Common myeloid progenitor, CD34-positive (primary cell): ENCODE measurements at regions not wholly inside any gene's neighbourhood (a gene's known extent, or its start where the extent isn't known, plus 50 kb on each side); places are given as distances from the start of the nearest gene placed in this dataset.

ENCODE experiments used
- CTCF ChIA-PET: fragments of 350-600 bp; sonication (Branson Sonifier 250); formaldehyde crosslinking; loops from one replicate; lab custom pipeline; 2021; ENCODE audit warnings: antibody characterized with exemption; lab: Charles Lee
- POLR2A ChIA-PET: fragments of 350-600 bp; sonication (Branson Sonifier 250); formaldehyde crosslinking; loops from one replicate; lab custom pipeline; 2021; ENCODE audit warnings: antibody characterized with exemption; lab: Charles Lee
- DNase-seq, 3 donors: peaks; one replicate each; pipeline versions ENCODE4 v3.0.0 to v3.0.0-alpha.2; 2013
- H3K27ac ChIP-seq, 2 experiments: 1 replicate in 1 of 2; 2 replicates in 1 of 2; pipeline ENCODE4 v1.7.0; 2013; ENCODE audit warnings: inconsistent platforms in 2 of 2, low read length in 2 of 2, mild to moderate bottlenecking in 2 of 2, low read depth in 1 of 2, moderate library complexity in 1 of 2; ENCODE audit not compliant: severe bottlenecking in 2 of 2, insufficient read depth in 1 of 2, poor library complexity in 1 of 2
- H3K27me3 ChIP-seq, 5 experiments: replicated peaks in 2 of 5; 1 replicate in 3 of 5; 2 replicates in 2 of 5; pipeline versions ENCODE4 v1.6.1 to v1.7.0; 2013; ENCODE audit warnings: low read length in 4 of 5, mild to moderate bottlenecking in 2 of 5, moderate library complexity in 2 of 5, inconsistent platforms in 1 of 5; ENCODE audit not compliant: insufficient read depth in 5 of 5, control insufficient read depth in 4 of 5
- H3K36me3 ChIP-seq, 4 experiments: 1 replicate in 2 of 4; 2 replicates in 2 of 4; pipeline versions ENCODE4 v1.6.1 to v1.7.0; 2013; ENCODE audit warnings: low read length in 3 of 4, control low read depth in 1 of 4, mild to moderate bottlenecking in 1 of 4; ENCODE audit not compliant: control insufficient read depth in 4 of 4, insufficient read depth in 4 of 4
- H3K4me1 ChIP-seq, 4 experiments: 1 replicate in 3 of 4; 2 replicates in 1 of 4; pipeline versions ENCODE4 v1.6.1 to v1.7.1; 2013; ENCODE audit warnings: low read length in 3 of 4, mild to moderate bottlenecking in 3 of 4, control low read depth in 1 of 4, inconsistent platforms in 1 of 4, moderate library complexity in 1 of 4; ENCODE audit not compliant: control insufficient read depth in 4 of 4, insufficient read depth in 4 of 4; ENCODE audit errors: control extremely low read depth in 1 of 4
- H3K4me3 ChIP-seq, 7 experiments: 1 replicate in 4 of 7; 2 replicates in 3 of 7; pipeline versions ENCODE4 v1.5.1 to v1.7.0; 2013; ENCODE audit warnings: mild to moderate bottlenecking in 7 of 7, low read length in 6 of 7, moderate library complexity in 6 of 7, inconsistent platforms in 2 of 7, low read depth in 2 of 7, control low read depth in 1 of 7; ENCODE audit not compliant: insufficient read depth in 4 of 7, control insufficient read depth in 1 of 7; ENCODE audit errors: extremely low read depth in 1 of 7
- H3K9me3 ChIP-seq, 5 experiments: 1 replicate in 4 of 5; 2 replicates in 1 of 5; pipeline versions ENCODE4 v1.6.1 to v1.7.1; 2013; ENCODE audit warnings: low read length in 4 of 5, mild to moderate bottlenecking in 2 of 5, inconsistent platforms in 1 of 5, low read depth in 1 of 5, moderate library complexity in 1 of 5; ENCODE audit not compliant: control insufficient read depth in 4 of 5, insufficient read depth in 2 of 5; ENCODE audit errors: control extremely low read depth in 1 of 5
- WGBS: methylation state at CpG from one replicate; pipeline ENCODE4 v1.1.5; 2013; ENCODE audit not compliant: insufficient coverage; 5-methylcytosine and 5-hydroxymethylcytosine counted together

- no peaks in the 10 kb centered on the region for H3K36me3 ChIP-seq
- no peak overlapping the region for H3K27ac ChIP-seq
- no peak for DNase-seq
- ChIA-PET POLR2A (no interaction called here), CTCF (no interaction called here)
- H3K4me1 ChIP-seq = no peaks in the 10 kb centered on the region
- WGBS = 83% methylated on average over 8 of the region's 9 CpGs
- peaks cover 0 to 6% (median 3%) of the 10 kb centered on the region in 5 experiments for H3K27me3 ChIP-seq
- H3K9me3 ChIP-seq = no peaks in the 10 kb centered on the region
- H3K4me3 ChIP-seq = no peak overlapping the region
Measured at GRCh38 chr10:118501637-118502440, 93.6 kb downstream of the PRLHR start.

- Histone ChIP-seq H3K4me1 (no peaks in the 10 kb centered on the region), H3K36me3 (no peaks in the 10 kb centered on the region), H3K4me3 (no peak overlapping the region), H3K27ac (no peak overlapping the region), H3K27me3 (peaks cover 0 to 6% (median 3%) of the 10 kb centered on the region in 5 experiments), H3K9me3 (no peaks in the 10 kb centered on the region)
- ChIA-PET CTCF (no interaction called here), POLR2A (no interaction called here)
- 96% methylated on average over 5 of the region's 6 CpGs for WGBS
- DNase-seq = no peak
Measured at GRCh38 chr10:118501171-118501570, 94.3 kb downstream of the PRLHR start.

GRCh38 chr10:118500477-118501104, 94.9 kb downstream of the PRLHR start:
- CTCF ChIA-PET = no interaction called here
- H3K36me3 ChIP-seq = no peaks in the 10 kb centered on the region
- peaks cover 0 to 6% (median 3%) of the 10 kb centered on the region in 5 experiments for H3K27me3 ChIP-seq
- H3K27ac ChIP-seq = no peak overlapping the region
- POLR2A ChIA-PET = no interaction called here
- H3K4me1 ChIP-seq = no peaks in the 10 kb centered on the region
- 100% methylated on average over 2 of the region's 6 CpGs for WGBS
- DNase-seq = no peak
- H3K9me3 ChIP-seq = no peaks in the 10 kb centered on the region
- H3K4me3 ChIP-seq = no peak overlapping the region

GRCh38 chr10:118499186-118499585, 96.3 kb downstream of the PRLHR start:
- no peak for DNase-seq
- ChIA-PET CTCF (no interaction called here), POLR2A (no interaction called here)
- Histone ChIP-seq H3K27ac (no peak overlapping the region), H3K9me3 (no peaks in the 10 kb centered on the region), H3K4me1 (no peaks in the 10 kb centered on the region), H3K4me3 (no peak overlapping the region), H3K36me3 (no peaks in the 10 kb centered on the region), H3K27me3 (peaks cover 0 to 6% (median 3%) of the 10 kb centered on the region in 5 experiments)
- WGBS = no CpG with 5 or more reads among the region's 3 CpGs

- H3K27ac ChIP-seq = no peak overlapping the region
- H3K4me1 ChIP-seq = no peaks in the 10 kb centered on the region
- H3K27me3 ChIP-seq = peaks cover 0 to 6% (median 3%) of the 10 kb centered on the region in 5 experiments
- 92% methylated on average over 2 of the region's 4 CpGs for WGBS
- no peaks in the 10 kb centered on the region for H3K36me3 ChIP-seq
- DNase-seq = no peak
- no peak overlapping the region for H3K4me3 ChIP-seq
- CTCF ChIA-PET = no interaction called here
- H3K9me3 ChIP-seq = no peaks in the 10 kb centered on the region
- POLR2A ChIA-PET = no interaction called here
Measured at GRCh38 chr10:118498623-118499022, 96.8 kb downstream of the PRLHR start.

GRCh38 chr10:118497227-118497626, 98.2 kb downstream of the PRLHR start:
- Histone ChIP-seq H3K9me3 (no peaks in the 10 kb centered on the region), H3K4me1 (no peaks in the 10 kb centered on the region), H3K27me3 (peaks cover 0 to 6% (median 3%) of the 10 kb centered on the region in 5 experiments), H3K27ac (no peak overlapping the region), H3K4me3 (no peak overlapping the region), H3K36me3 (no peaks in the 10 kb centered on the region)
- POLR2A ChIA-PET = no interaction called here
- CTCF ChIA-PET = no interaction called here
- WGBS = 93% methylated on average over 6 of the region's 8 CpGs
- no peak for DNase-seq

GRCh38 chr10:118496525-118496924, 98.9 kb downstream of the PRLHR start:
- no peaks in the 10 kb centered on the region for H3K36me3 ChIP-seq
- 74% methylated on average over 2 of the region's 3 CpGs for whole genome bisulfite sequencing
- H3K4me1 ChIP-seq = no peaks in the 10 kb centered on the region
- H3K27me3 ChIP-seq = peaks cover 0 to 6% (median 3%) of the 10 kb centered on the region in 5 experiments
- no peak overlapping the region for H3K27ac ChIP-seq
- no peak overlapping the region for H3K4me3 ChIP-seq
- DNase-seq = no peak
- ChIA-PET POLR2A (no interaction called here), CTCF (interaction anchor here (1.1 kb wide), 1 partner anchor 38 kb away, joined by 3 read pairs; no protein-coding TSS in a partner anchor)
- H3K9me3 ChIP-seq = peaks cover 0 to under 1% (median 0%) of the 10 kb centered on the region in 5 experiments
